ENCODE measurements at regions not wholly inside any gene's neighbourhood (a gene's known extent, or its start where the extent isn't known, plus 50 kb on each side); places are given as distances from the start of the nearest gene placed in this dataset.

DNA sequence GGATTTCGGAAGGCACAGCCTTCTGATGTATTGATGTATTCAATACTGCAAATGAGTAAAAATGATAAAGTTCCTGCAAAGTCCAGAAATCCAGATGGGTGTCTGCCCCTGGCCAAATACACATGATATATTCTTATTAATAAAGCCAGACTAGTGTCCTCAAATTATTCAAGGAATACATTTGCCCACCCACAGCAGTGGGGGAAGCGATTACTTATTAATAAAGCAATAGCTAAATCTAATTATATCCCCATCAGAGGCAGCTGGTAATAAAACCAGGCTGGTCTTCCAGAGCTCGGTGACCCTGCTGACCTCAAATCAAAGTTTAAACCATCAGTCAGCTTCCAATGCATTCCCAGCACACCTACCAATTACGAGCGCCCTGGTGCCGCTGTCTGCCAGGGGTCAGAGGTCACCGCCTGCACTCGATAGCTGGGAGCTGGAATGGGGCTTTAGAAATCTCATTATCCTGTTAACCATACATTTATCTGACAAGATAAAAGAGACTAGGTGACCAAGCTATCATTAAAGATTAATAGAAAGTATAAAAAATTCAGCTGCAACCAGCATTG, 330.3 kb downstream of the UACA start:
- TF ChIP-seq, protein P1, sequence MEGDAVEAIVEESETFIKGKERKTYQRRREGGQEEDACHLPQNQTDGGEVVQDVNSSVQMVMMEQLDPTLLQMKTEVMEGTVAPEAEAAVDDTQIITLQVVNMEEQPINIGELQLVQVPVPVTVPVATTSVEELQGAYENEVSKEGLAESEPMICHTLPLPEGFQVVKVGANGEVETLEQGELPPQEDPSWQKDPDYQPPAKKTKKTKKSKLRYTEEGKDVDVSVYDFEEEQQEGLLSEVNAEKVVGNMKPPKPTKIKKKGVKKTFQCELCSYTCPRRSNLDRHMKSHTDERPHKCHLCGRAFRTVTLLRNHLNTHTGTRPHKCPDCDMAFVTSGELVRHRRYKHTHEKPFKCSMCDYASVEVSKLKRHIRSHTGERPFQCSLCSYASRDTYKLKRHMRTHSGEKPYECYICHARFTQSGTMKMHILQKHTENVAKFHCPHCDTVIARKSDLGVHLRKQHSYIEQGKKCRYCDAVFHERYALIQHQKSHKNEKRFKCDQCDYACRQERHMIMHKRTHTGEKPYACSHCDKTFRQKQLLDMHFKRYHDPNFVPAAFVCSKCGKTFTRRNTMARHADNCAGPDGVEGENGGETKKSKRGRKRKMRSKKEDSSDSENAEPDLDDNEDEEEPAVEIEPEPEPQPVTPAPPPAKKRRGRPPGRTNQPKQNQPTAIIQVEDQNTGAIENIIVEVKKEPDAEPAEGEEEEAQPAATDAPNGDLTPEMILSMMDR (IDR thresholded peaks at IDR 0.05), result no peak
- TF ChIP-seq POLR2A (IDR thresholded peaks at IDR 0.05), result no peak
